Lower leg skin (tissue), 3 donors: ENCODE measurements at regions not wholly inside any gene's neighbourhood (a gene's known extent, or its start where the extent isn't known, plus 50 kb on each side); places are given as distances from the start of the nearest gene placed in this dataset.

Experiments
- CTCF ChIP-seq, 3 donors: fragments of 450-650 bp; IDR thresholded peaks; one replicate each; pipeline ENCODE4 v1.5.1; 2016; ENCODE audit warnings: antibody characterized with exemption in 3 of 3, mild to moderate bottlenecking in 3 of 3, moderate library complexity in 2 of 3
- POLR2A ChIP-seq, 2 donors: fragments of 450-650 bp; IDR thresholded peaks; one replicate each; pipeline ENCODE4 v1.6.1; 2016 to 2017; ENCODE audit warnings: antibody characterized with exemption in 2 of 2, mild to moderate bottlenecking in 1 of 2, moderate library complexity in 1 of 2

GRCh38 chr10:78277314-78278057 lies 243.8 kb downstream of the RPS24 start:
- TF ChIP-seq CTCF (IDR thresholded peaks at IDR 0.05) = no peak
- TF ChIP-seq POLR2A (IDR thresholded peaks at IDR 0.05) = no peak
